ENCODE measurements at regions not wholly inside any gene's neighbourhood (a gene's known extent, or its start where the extent isn't known, plus 50 kb on each side); places are given as distances from the start of the nearest gene placed in this dataset.

- no peak for TF ChIP-seq CTCF (IDR thresholded peaks at IDR 0.05; ENCODE audit: low read depth, low read length, missing control alignments)
- DNase-seq (ENCODE audit: extremely low read depth, low read depth) = no peak
Observed at GRCh38 chrY:8084192-8084591, 1172.6 kb upstream of the AMELY start.

GRCh38 chrY:8081151-8081550 is 1169.6 kb upstream of the AMELY start:
- DNase-seq (ENCODE audit: extremely low read depth, low read depth) = no peak
- H3K4me3 ChIP-seq (replicated peaks; ENCODE audit: low read depth, low read length) = no peak overlapping the region
- no peak for TF ChIP-seq CTCF (IDR thresholded peaks at IDR 0.05; ENCODE audit: low read depth, low read length, missing control alignments)

More at GRCh38 chrY:8084192-8084591, 1172.6 kb upstream of the AMELY start:
- no peak overlapping the region for H3K4me3 ChIP-seq (replicated peaks; ENCODE audit: low read depth, low read length)

- TF ChIP-seq CTCF (IDR thresholded peaks at IDR 0.05; ENCODE audit: low read depth, low read length, missing control alignments) = no peak
- DNase-seq (ENCODE audit: extremely low read depth, low read depth) = no peak
- no peak overlapping the region for H3K4me3 ChIP-seq (replicated peaks; ENCODE audit: low read depth, low read length)
Observed at GRCh38 chrY:8065220-8065619, 1153.7 kb upstream of the AMELY start.

- no peak for DNase-seq (ENCODE audit: extremely low read depth, low read depth)
- TF ChIP-seq CTCF (IDR thresholded peaks at IDR 0.05; ENCODE audit: low read depth, low read length, missing control alignments) = no peak
- H3K4me3 ChIP-seq (replicated peaks; ENCODE audit: low read depth, low read length) = no peak overlapping the region
Observed at GRCh38 chrY:8064500-8064899, 1152.9 kb upstream of the AMELY start.

GRCh38 chrY:8063973-8064372 is 1152.4 kb upstream of the AMELY start:
- no peak for DNase-seq (ENCODE audit: extremely low read depth, low read depth)
- TF ChIP-seq CTCF (IDR thresholded peaks at IDR 0.05; ENCODE audit: low read depth, low read length, missing control alignments) = no peak
- H3K4me3 ChIP-seq (replicated peaks; ENCODE audit: low read depth, low read length) = no peak overlapping the region

GRCh38 chrY:8058613-8059012 is 1147.1 kb upstream of the AMELY start:
- no peak for TF ChIP-seq CTCF (IDR thresholded peaks at IDR 0.05; ENCODE audit: low read depth, low read length, missing control alignments)
- no peak for DNase-seq (ENCODE audit: extremely low read depth, low read depth)
- H3K4me3 ChIP-seq (replicated peaks; ENCODE audit: low read depth, low read length) = no peak overlapping the region

GRCh38 chrY:8051340-8051739 is 1139.8 kb upstream of the AMELY start:
- no peak for TF ChIP-seq CTCF (IDR thresholded peaks at IDR 0.05; ENCODE audit: low read depth, low read length, missing control alignments)
- no peak overlapping the region for H3K4me3 ChIP-seq (replicated peaks; ENCODE audit: low read depth, low read length)
- DNase-seq (ENCODE audit: extremely low read depth, low read depth) = no peak

Data from HFF-Myc (cell line).